ENCODE measurements at regions not wholly inside any gene's neighbourhood (a gene's known extent, or its start where the extent isn't known, plus 50 kb on each side); places are given as distances from the start of the nearest gene placed in this dataset.

DNA sequence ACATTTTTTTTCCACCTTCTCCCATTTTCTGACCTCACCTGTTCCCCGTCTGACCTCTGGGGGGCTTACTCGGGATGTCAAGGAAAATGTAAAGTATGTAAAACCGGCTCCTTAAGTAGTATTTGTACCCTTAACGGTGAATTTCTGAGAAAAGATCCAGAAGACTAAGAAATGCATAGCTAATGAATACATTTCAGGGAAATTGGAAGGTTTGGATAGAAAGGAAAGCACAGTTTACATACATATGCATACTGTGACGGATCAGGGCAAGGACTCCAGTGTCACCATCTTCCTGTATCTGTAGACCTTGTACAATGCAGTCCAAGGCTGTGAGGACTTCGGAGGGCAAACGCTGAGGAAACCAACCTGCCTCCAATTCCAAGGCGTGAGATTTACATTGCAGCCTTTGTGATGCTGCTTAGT is 2185.9 kb upstream of the TENM3 start:
- peak overlapping the region in 1 of 3 experiments; percentile 42; a peak in 1 of 6 replicates for H3K4me3 ChIP-seq (replicated peaks in 1 of 3; ENCODE audit: insufficient read depth in 1 of 3, low read depth in 2 of 3, low read length in 3 of 3)

DNA sequence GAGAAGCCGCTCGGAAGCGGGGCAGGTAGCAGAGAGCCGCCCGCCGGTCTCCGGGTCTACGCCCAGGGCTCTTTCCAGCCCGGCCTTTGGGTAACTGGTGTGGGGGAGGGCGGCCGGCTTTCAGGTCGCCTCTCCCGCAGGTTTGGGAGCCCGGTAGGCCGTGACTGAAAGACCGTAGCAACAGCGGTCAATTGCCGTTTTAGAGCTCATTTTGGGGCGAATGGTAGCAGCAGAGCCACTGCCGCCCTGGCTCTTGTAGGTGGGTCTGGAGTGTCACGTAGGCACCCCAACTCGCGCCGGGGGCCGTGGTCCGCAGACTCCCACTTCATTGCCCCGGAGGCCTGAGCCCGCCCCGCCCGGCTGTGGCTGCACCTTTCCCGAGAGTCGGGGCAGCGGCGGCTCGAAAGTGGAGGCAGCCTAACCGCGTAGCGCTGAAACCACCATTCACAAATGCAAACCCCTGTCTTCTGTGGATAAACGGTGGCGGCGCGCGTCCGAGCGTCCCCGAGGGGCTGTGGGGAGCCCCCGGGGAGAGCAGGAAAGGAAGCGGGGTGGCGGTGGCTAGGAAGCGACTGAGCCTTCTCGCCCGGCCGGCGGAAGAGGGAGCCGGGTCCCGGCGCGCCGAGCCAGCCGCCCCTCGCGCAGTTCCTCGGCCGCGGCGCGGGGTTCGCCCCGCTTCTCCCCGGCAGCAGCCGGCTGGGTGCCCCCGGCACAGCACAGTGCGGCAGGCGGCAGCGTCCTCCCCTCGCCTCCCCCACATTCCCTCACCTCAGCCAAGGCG is 2185.1 kb upstream of the TENM3 start:
- Histone ChIP-seq H3K36me3 (replicated peaks in 1 of 2; ENCODE audit: control insufficient read depth in 1 of 2, insufficient read depth in 2 of 2, low read length in 2 of 2) (no peaks in the 10 kb centered on the region), H3K9ac (ENCODE audit: insufficient read depth, low read depth, low read length) (no peak overlapping the region), H4K20me1 (ENCODE audit: insufficient read depth, low read length) (no peaks in the 10 kb centered on the region), H3K27ac (ENCODE audit: extremely low read length, insufficient read depth, low read length) (no peak overlapping the region), H3K4me2 (ENCODE audit: low read depth, low read length) (peak overlapping the region; percentile 68), H3K27me3 (ENCODE audit: control insufficient read depth in 1 of 2, insufficient read depth in 2 of 2, low read length in 2 of 2) (peaks cover 3 to 34% of the 10 kb centered on the region in 2 experiments; a peak in 4 of 5 replicates), H3K4me1 (ENCODE audit: insufficient read depth, low read length) (peaks cover 6% of the 10 kb centered on the region; the same call in 1 of the 2 replicates), H3K79me2 (ENCODE audit: insufficient read depth, low read length) (no peaks in the 10 kb centered on the region), H2AFZ (ENCODE audit: low read length) (no peak overlapping the region), H3K4me3 (replicated peaks in 1 of 3; ENCODE audit: insufficient read depth in 1 of 3, low read depth in 2 of 3, low read length in 3 of 3) (peak overlapping the region; percentile 28 to 67 (median 42); a peak in 5 of 6 replicates), H3K9me3 (ENCODE audit: low read length) (no peaks in the 10 kb centered on the region)
- intact Hi-C loops (cut with micrococcal nuclease; ENCODE audit: unreplicated experiment) (loop anchor here (10.0 kb wide), 1 partner anchor 1677 kb away; no protein-coding TSS in a partner anchor), in situ Hi-C loops (cut with HindIII; ENCODE audit: extremely low pct_ligation_motif_present, low pct_unique_long_range_greater_than_20kb) (no loop called here)
- CTCF ChIA-PET (ENCODE audit: low intra/inter-chr PET ratio, low total read pairs): no interaction called here
- FAIRE-seq (no peak), ATAC-seq (peak; percentile 74), DNase-seq (ENCODE audit: low spot score) (no peak)
- 7% methylated on average over 21 of the region's 77 CpGs for WGBS (ENCODE audit: low lambda C conversion rate)
- no TSS peak for BruUV-seq (replicated peaks)
- POLR2A ChIA-PET: no interaction called here
- TF ChIP-seq JUND (CRISPR knock-in tag; IDR thresholded peaks at IDR 0.05): no peak
- peak; percentile 44; the same call in 1 of the 2 replicates for TF ChIP-seq EZH2 (conservative IDR thresholded peaks at IDR 0.05; ENCODE audit: low read depth, low read length)
- TF ChIP-seq HDAC6 (IDR thresholded peaks at IDR 0.05; ENCODE audit: low read depth, low read length): no peak
- TF ChIP-seq ZNF33B (CRISPR knock-in tag; IDR thresholded peaks at IDR 0.05): no peak
- TF ChIP-seq ZNF343 (CRISPR knock-in tag; IDR thresholded peaks at IDR 0.05): 0 out of 2 replicates have a peak, but pooled peaks have one; percentile 40
- TF ChIP-seq, protein P1, sequence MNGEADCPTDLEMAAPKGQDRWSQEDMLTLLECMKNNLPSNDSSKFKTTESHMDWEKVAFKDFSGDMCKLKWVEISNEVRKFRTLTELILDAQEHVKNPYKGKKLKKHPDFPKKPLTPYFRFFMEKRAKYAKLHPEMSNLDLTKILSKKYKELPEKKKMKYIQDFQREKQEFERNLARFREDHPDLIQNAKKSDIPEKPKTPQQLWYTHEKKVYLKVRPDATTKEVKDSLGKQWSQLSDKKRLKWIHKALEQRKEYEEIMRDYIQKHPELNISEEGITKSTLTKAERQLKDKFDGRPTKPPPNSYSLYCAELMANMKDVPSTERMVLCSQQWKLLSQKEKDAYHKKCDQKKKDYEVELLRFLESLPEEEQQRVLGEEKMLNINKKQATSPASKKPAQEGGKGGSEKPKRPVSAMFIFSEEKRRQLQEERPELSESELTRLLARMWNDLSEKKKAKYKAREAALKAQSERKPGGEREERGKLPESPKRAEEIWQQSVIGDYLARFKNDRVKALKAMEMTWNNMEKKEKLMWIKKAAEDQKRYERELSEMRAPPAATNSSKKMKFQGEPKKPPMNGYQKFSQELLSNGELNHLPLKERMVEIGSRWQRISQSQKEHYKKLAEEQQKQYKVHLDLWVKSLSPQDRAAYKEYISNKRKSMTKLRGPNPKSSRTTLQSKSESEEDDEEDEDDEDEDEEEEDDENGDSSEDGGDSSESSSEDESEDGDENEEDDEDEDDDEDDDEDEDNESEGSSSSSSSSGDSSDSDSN (CRISPR knock-in tag; IDR thresholded peaks at IDR 0.05): peak; percentile 50; the same call in 1 of the 2 replicates
- TF ChIP-seq ONECUT2 (CRISPR knock-in tag; IDR thresholded peaks at IDR 0.05): no peak
- no peak for TF ChIP-seq ZNF383 (CRISPR knock-in tag; IDR thresholded peaks at IDR 0.05; ENCODE audit: borderline replicate concordance)
- no peak for TF ChIP-seq ZKSCAN5 (CRISPR knock-in tag; IDR thresholded peaks at IDR 0.05)
- TF ChIP-seq, protein P2, sequence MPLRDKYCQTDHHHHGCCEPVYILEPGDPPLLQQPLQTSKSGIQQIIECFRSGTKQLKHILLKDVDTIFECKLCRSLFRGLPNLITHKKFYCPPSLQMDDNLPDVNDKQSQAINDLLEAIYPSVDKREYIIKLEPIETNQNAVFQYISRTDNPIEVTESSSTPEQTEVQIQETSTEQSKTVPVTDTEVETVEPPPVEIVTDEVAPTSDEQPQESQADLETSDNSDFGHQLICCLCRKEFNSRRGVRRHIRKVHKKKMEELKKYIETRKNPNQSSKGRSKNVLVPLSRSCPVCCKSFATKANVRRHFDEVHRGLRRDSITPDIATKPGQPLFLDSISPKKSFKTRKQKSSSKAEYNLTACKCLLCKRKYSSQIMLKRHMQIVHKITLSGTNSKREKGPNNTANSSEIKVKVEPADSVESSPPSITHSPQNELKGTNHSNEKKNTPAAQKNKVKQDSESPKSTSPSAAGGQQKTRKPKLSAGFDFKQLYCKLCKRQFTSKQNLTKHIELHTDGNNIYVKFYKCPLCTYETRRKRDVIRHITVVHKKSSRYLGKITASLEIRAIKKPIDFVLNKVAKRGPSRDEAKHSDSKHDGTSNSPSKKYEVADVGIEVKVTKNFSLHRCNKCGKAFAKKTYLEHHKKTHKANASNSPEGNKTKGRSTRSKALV (CRISPR knock-in tag; IDR thresholded peaks at IDR 0.05): 0 out of 2 replicates have a peak, but pooled peaks have one; percentile 46
- no peak for TF ChIP-seq ZNF10 (CRISPR knock-in tag; IDR thresholded peaks at IDR 0.05; ENCODE audit: borderline replicate concordance, low read depth)
- TF ChIP-seq DPF2 (CRISPR knock-in tag; IDR thresholded peaks at IDR 0.05; ENCODE audit: borderline replicate concordance, low read depth): no peak

More for the DNA sequence above, 2185.9 kb upstream of the TENM3 start:
- in situ Hi-C loops (cut with HindIII; ENCODE audit: extremely low pct_ligation_motif_present, low pct_unique_long_range_greater_than_20kb) (no loop called here), intact Hi-C loops (cut with micrococcal nuclease; ENCODE audit: unreplicated experiment) (loop anchor here (10.0 kb wide), 1 partner anchor 1677 kb away; no protein-coding TSS in a partner anchor)
- no peaks in the 10 kb centered on the region for H3K79me2 ChIP-seq (ENCODE audit: insufficient read depth, low read length)
- 8% methylated on average over 8 of the region's 8 CpGs for WGBS (ENCODE audit: low lambda C conversion rate)
- DNase-seq (ENCODE audit: low spot score) (no peak), ATAC-seq (peak; percentile 34; the same call in 2 of the 3 replicates), FAIRE-seq (no peak)
- H3K4me1 ChIP-seq (ENCODE audit: insufficient read depth, low read length): peaks cover 6% of the 10 kb centered on the region; the same call in 1 of the 2 replicates
- H3K9me3 ChIP-seq (ENCODE audit: low read length): no peaks in the 10 kb centered on the region
- no peak overlapping the region for H3K4me2 ChIP-seq (ENCODE audit: low read depth, low read length)
- no peak overlapping the region for H3K27ac ChIP-seq (ENCODE audit: extremely low read length, insufficient read depth, low read length)
- ChIA-PET CTCF (ENCODE audit: low intra/inter-chr PET ratio, low total read pairs) (no interaction called here), POLR2A (no interaction called here)
- no peak overlapping the region for H2AFZ ChIP-seq (ENCODE audit: low read length)
- BruUV-seq (replicated peaks): no TSS peak
- H3K9ac ChIP-seq (ENCODE audit: insufficient read depth, low read depth, low read length): no peak overlapping the region
- TF ChIP-seq CENPX (CRISPR knock-in tag; IDR thresholded peaks at IDR 0.05): no peak
- peak; percentile 12; the same call in 1 of the 2 replicates for TF ChIP-seq EZH2 (conservative IDR thresholded peaks at IDR 0.05; ENCODE audit: low read depth, low read length)
- no peaks in the 10 kb centered on the region for H4K20me1 ChIP-seq (ENCODE audit: insufficient read depth, low read length)
- peaks cover 3 to 34% of the 10 kb centered on the region in 2 experiments; a peak in 4 of 5 replicates for H3K27me3 ChIP-seq (ENCODE audit: control insufficient read depth in 1 of 2, insufficient read depth in 2 of 2, low read length in 2 of 2)
- no peaks in the 10 kb centered on the region for H3K36me3 ChIP-seq (replicated peaks in 1 of 2; ENCODE audit: control insufficient read depth in 1 of 2, insufficient read depth in 2 of 2, low read length in 2 of 2)

All from HepG2 (cell line).